GM18867 (cell line): ENCODE measurements at regions not wholly inside any gene's neighbourhood (a gene's known extent, or its start where the extent isn't known, plus 50 kb on each side); places are given as distances from the start of the nearest gene placed in this dataset.
"Not testable (repeated sequence)": the region's sequence is repeated elsewhere in the genome, so short reads cannot be mapped to it uniquely, and the experiment has no call there.

ENCODE experiments used
- ATAC-seq: cut with Tn5 transposase; IDR thresholded peaks from one replicate; pipeline ENCODE4 v1.9.1; 2021; ENCODE audit warnings: mild to moderate bottlenecking, moderate library complexity; ENCODE audit not compliant: unreplicated experiment

DNA sequence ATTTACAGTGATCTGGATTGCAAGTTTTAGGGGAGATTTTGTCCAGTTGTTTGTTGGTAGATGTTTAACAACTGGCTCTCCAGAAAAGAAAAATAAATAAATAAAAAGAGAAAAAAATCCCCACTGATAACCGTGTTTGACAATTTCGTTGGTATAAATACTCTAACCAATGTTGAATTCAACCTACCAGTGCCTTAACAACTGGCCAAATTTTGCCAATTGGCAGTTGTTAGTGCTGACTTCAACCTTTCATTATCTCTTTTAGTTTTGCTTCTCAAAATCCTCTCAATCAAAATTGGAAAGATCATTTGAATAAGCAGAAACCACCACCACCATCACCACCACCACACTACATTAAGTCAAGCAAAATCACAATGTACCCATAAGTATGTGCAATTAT lies 490.3 kb downstream of the PIK3C3 start:
- ATAC-seq, result no peak

DNA sequence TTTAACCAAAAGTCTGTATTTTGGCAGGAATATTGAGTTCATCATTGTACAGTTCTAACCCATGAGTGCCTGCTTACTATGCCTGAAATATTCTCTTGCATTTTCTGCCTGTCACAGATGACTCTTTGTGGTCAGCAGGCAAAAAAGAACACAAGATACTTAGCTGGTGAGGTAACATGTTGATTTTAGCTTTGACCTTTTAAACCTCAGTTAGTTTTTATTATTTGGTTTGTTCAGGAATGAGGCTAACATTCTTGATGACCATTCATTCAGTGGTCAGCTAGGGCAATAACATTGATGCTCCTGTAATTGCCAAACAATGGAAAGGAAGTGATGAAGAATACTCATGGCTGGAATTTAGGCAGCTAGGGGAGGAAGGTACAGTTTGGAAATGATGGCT lies 491.2 kb downstream of the PIK3C3 start:
- ATAC-seq, result no peak

GRCh38 chr18:42447688-42448087 lies 492.7 kb downstream of the PIK3C3 start:
- no peak for ATAC-seq

DNA sequence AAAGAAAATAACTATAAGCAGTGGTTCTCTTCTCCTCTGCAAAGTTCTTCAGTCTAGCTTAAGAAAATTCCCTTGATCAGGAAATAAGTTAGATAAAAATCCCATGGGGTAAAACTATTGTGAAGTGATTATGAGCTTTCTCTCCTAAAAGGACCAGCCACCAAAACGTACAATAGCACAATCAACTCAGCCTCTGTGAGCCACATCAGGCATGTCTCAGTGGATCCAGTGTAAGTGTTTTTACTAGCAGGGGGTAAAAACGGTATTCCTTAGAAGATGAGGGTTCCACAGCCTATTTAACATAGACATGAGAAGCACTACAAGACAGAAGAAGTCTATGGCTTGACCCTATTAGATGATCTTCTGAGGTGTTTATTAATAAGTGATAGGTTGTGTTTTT lies 503.2 kb downstream of the PIK3C3 start:
- ATAC-seq, result no peak

DNA sequence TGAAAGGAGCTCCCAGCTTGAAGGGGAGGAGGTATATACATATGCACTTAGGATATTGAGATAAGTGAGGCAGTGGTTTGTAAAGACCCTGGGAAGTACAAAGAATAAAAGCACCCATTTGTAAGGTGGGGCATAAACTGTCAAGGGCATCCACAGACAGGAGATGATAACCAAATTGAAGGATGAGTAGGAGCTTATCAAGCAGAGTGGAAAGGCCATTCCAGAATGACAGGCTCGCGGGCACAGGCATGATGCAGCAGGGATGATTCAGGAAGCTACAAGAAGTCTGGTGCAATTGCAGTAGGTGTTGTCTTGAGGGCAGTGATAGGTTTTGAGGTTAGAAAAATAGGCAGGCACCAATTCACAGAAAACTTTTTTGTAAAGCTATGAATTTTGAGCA lies 504.8 kb downstream of the PIK3C3 start:
- ATAC-seq, result no peak

GRCh38 chr18:42471885-42472284 lies 516.9 kb downstream of the PIK3C3 start:
- ATAC-seq, result no peak

- no peak for ATAC-seq
Measured at GRCh38 chr18:42473611-42474010, 518.6 kb downstream of the PIK3C3 start.

DNA sequence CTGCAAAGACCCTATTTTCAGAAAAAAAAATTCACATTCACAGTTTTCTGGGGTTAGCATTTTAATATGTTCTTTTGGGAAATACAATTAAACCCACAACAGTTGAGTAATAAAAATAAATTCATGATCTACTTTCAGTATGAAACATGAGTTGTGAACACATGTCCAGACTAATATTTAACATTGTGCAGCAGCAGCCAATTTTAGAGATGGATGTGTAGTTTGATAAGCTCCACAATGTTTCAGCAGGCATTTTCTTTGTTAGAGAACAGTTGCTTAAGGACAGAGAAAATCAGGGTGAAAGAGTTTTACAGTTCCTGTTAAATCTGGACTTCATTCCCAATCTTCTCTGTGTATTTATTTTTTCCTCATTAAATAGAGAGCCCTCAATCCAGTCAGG lies 519.5 kb downstream of the PIK3C3 start:
- ATAC-seq, result no peak

DNA sequence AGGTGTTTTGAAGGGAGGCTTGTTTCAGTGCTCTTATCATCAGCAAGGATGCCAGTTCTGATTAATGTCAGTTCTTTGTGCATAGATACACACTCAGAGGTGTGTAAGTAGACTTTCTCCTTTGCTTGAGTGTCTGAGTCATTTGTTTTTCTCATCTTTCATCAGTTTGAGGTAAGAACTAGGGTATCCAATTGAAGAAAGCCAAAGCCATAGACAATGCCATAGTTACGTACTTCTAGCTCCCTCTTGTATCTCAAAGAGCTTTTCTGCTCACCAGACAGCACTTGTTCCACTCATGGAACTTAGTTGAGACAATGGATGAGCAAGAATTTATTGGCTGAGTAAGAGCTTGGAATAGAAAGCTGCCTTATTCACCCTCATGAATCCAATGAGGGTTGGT lies 520.1 kb downstream of the PIK3C3 start:
- ATAC-seq, result no peak

GRCh38 chr18:42477267-42477666 lies 522.2 kb downstream of the PIK3C3 start:
- no peak for ATAC-seq

- ATAC-seq, result no peak
Measured at GRCh38 chr18:42480441-42480840, 525.4 kb downstream of the PIK3C3 start.

DNA sequence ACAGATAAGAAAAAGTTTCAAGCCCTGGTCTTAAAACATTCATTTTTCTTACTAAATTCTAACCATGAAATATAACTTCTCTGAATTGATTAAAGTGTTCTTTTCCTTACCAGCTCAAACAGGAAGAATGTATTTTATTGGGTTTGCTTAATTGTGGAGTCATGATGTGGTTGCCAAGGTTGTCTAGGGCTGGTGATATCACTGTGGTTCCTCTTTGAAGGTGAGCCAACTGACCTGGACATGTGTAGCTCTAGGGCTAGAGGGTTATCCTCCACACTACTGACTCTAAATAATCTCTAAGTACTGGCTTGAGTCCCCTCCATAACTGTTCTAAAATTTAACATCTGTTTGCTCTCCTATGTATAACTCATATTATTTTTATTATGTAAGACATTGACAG lies 529.6 kb downstream of the PIK3C3 start:
- no peak for ATAC-seq

GRCh38 chr18:42486271-42486670 lies 531.2 kb downstream of the PIK3C3 start:
- ATAC-seq, result no peak

- ATAC-seq, result no peak
Measured at GRCh38 chr18:42508683-42509296, 553.8 kb downstream of the PIK3C3 start.

DNA sequence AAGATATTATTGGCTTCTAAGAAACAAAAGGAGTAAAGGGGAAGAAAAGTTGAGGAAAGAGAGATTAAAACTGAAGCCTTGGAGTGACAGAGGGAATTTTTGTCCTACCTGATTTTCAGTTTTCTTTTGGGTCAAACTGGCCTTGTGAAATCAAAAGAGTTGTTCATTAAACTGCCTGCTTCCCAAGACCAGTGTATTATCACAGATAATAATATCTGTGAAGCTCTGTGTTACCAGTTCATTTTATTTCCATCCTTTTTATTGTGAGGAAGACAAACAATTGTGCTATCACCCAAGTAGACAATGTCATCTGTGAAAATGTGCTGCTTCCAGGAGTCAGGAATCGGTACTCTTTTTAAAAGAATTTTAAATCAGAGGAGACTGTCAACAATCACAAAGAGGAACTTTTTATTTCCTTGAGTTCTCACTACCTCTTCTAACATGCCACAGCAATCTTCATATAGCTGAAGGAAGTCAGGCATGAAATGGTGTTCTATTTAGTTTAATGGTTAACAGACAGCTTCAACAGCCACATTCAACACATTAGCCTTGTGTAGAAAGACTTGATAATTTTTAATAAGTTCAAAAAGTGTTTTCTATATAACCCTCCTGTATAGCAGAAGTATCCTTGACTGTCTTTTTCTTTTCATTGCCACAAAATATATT lies 554.8 kb downstream of the PIK3C3 start:
- ATAC-seq, result no peak

GRCh38 chr18:42510540-42510939 lies 555.5 kb downstream of the PIK3C3 start:
- ATAC-seq, result no peak

DNA sequence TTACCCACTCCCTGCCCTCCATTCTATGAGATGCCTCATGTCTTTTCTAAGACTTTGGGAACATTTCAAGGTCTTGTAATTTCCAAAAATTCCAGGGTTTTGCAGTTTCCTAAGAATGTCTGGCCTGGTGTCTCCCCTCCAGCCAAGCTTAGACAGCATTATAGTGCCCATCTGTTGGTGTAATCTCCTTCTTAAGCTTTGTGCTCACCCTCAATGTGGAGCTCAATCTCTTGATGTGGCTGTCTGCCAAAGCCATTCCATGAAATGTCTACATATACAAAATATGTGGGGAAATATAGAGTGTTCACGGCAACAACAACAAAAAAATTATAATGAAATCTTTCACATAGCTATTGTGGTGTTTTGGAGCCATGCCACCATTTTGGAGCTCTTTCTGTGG lies 558.4 kb downstream of the PIK3C3 start:
- ATAC-seq, result no peak

- ATAC-seq, result no peak
Measured at GRCh38 chr18:42514512-42514911, 559.5 kb downstream of the PIK3C3 start.

DNA sequence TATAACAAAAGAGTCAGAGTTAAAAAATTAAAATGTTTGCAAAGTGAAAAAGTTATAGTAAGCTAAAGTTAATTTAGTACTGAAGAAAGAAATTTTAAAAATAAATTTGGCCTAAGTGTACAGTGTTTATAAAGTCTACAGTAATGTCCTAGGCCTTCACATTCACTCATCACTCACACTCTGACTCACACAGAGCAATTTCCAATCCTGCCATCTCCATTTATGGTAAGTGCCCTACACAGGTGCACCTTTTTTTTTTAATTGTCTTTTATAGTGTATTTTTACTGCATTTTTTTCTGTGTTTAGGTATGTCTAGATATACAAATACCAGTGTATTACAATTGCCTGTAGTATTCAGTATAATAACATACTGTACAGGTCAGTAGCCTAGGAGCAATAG lies 562.9 kb downstream of the PIK3C3 start:
- ATAC-seq, result no peak

DNA sequence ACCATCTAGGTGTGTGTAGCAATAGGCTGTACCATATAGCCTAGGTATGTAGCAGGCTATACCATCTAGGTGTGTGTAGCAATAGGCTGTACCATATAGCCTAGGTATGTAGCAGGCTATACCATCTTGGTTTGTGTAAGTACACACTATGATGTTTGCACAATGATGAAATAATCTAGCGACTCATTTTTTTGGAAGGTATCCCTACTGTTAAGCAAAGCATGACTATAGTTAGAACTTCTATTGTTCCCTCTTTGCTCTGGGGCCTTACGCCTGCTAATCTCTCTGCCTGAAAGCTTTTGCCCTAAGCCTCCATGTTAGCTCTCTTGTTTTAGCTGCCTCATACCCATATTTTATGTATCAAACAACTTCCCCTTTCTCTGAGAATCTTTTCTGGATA lies 563.3 kb downstream of the PIK3C3 start:
- ATAC-seq, result not testable (repeated sequence)

DNA sequence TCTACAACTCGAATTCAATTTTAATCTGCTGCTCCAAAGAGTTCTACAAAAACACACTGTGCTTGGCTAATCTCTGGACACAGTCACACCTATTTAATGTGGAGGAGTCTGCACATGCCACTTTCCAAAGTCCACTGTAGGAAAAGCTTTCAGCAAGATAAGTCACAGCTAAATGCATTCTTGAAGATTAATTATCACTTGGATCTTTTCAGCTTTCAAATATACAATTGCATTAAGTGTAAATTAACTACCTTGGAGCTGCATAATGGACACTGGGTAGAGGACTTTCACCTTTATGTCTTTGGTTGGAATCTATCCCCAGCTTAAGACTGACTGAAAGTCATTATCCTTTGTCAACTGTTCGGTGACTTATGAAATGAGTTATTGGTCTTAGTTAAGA lies 565.1 kb downstream of the PIK3C3 start:
- no peak for ATAC-seq

GRCh38 chr18:42525905-42526304 lies 570.9 kb downstream of the PIK3C3 start:
- no peak for ATAC-seq

DNA sequence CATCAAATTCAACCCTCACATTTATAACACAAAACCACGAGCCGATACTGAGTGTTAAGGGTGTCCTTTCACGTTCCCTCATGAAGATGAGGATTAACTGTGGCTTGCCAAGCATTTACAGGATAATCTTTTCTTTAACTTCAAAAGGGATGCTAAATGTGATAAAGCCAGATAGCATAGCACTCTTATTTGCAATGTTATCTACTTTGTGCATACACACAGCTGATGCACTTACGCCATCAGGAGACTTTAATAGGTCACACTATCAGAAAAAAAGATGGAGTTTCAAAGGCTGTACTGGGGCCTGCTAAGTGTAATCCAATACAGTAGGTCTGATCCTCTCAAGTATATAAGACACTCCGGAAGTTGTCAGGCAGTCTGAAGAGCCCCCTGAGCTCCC lies 572.7 kb downstream of the PIK3C3 start:
- no peak for ATAC-seq
